Stomach (tissue), 4 donors: ENCODE measurements at regions not wholly inside any gene's neighbourhood (a gene's known extent, or its start where the extent isn't known, plus 50 kb on each side); places are given as distances from the start of the nearest gene placed in this dataset.

Source experiments
- EP300 ChIP-seq: sonication (generic); formaldehyde crosslinking; IDR thresholded peaks from one replicate; pipeline ENCODE4 v1.6.1; 2017; ENCODE audit warnings: antibody characterized with exemption
- TF ChIP-seq, protein P1 (sequence below), 7 experiments: fragments of 450-650 bp in 4 of 7; fragments of 200-600 bp in 3 of 7; sonication (generic) in 3 of 7; IDR thresholded peaks; one replicate each; pipeline ENCODE4 v1.5.1; 2016 to 2019; ENCODE audit warnings: antibody characterized with exemption in 7 of 7, control low read depth in 2 of 7, mild to moderate bottlenecking in 1 of 7

DNA sequence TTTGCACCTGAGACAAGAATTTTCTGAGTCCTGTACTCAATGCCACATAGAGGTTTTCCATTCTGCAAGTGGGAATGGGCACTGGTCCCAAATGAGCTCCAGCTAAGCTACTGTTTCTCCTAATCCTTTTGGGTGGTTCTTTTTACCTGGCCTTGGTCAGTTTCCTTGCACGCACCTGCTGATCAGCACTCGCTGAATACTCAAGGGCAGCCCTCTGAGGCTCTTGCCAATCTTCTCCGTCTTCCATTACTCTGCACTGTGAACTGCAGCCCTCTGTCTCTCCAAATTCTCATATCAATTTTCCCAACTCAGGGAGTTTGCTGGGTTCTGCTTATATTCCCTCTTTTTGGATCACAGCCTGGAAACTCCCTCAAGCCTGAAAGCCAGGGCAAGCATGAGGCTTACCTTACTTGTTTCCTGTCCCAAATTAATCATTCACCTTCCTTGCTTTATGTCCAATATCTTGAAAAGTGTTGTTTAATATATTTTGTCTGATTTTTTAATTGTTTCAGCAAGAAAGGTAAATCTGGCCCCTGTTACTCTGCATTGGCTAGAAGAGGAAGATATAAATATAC lies 138.0 kb upstream of the TBX18 start:
- TF ChIP-seq, protein P1, sequence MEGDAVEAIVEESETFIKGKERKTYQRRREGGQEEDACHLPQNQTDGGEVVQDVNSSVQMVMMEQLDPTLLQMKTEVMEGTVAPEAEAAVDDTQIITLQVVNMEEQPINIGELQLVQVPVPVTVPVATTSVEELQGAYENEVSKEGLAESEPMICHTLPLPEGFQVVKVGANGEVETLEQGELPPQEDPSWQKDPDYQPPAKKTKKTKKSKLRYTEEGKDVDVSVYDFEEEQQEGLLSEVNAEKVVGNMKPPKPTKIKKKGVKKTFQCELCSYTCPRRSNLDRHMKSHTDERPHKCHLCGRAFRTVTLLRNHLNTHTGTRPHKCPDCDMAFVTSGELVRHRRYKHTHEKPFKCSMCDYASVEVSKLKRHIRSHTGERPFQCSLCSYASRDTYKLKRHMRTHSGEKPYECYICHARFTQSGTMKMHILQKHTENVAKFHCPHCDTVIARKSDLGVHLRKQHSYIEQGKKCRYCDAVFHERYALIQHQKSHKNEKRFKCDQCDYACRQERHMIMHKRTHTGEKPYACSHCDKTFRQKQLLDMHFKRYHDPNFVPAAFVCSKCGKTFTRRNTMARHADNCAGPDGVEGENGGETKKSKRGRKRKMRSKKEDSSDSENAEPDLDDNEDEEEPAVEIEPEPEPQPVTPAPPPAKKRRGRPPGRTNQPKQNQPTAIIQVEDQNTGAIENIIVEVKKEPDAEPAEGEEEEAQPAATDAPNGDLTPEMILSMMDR (IDR thresholded peaks at IDR 0.05) = no peak
- no peak for TF ChIP-seq EP300
